GM19025 (cell line): ENCODE measurements at regions not wholly inside any gene's neighbourhood (a gene's known extent, or its start where the extent isn't known, plus 50 kb on each side); places are given as distances from the start of the nearest gene placed in this dataset.
"Not testable (repeated sequence)": the region's sequence is repeated elsewhere in the genome, so short reads cannot be mapped to it uniquely, and the experiment has no call there.

Experiments
- ATAC-seq: cut with Tn5 transposase; IDR thresholded peaks from one replicate; pipeline ENCODE4 v1.9.1; 2021; ENCODE audit warnings: mild to moderate bottlenecking, low read depth, moderate library complexity; ENCODE audit not compliant: unreplicated experiment

DNA sequence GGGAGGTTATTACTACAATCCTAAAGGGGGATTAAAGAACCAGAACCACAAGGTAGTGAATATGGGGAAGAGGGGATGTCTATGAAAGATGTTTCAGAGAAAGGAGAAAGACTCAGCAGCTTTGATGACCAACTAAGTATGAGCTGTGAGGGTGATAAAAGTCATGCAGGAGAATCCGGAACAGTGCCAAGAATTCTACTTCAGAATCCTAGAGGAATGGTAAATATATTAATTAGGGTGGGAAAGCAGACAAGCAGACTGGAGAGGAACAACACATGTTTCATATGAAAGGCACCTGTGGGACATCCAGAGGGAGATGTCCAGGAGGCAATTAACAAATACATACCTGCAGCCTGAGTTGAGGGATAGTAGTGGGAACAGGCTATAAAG is 642.2 kb upstream of the DIPK2B start:
- no peak for ATAC-seq

DNA sequence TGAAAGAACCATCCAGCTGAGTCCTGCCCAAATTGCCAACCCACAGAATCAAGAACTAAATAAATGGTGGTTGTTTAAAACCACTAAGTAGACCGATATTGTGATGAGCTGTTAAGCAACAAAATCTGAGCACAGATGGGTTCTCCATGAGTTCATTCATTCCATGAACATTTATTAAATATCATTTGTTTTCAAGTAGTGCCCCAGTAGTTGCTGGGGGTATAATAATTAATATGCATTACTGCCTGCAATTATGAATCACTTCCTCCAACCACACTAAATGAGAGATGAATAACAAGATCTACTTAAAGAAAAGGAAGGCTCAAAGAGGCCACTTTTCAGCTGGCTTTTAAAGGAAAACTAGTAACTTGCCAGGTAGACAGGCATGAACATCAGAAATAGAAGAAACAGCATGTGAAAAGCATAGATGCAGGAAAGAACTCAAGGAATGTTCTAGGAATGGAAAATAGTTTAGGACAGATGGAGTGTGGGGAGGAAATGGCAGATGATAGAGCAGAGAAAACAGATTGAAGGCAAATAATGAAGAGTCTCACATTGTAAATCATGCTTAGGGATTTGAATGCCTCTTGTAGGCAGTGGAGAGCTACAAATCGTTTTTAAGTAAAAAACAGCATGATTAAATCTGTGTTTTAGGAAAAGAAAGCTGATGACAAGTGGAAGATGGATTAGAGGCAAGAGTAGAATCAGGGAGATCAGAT is 641.7 kb upstream of the DIPK2B start:
- no peak for ATAC-seq

- ATAC-seq, result no peak
Measured at GRCh38 chrX:45840411-45840950, 639.8 kb upstream of the DIPK2B start.

GRCh38 chrX:45830343-45830742 is 629.7 kb upstream of the DIPK2B start:
- no peak for ATAC-seq

DNA sequence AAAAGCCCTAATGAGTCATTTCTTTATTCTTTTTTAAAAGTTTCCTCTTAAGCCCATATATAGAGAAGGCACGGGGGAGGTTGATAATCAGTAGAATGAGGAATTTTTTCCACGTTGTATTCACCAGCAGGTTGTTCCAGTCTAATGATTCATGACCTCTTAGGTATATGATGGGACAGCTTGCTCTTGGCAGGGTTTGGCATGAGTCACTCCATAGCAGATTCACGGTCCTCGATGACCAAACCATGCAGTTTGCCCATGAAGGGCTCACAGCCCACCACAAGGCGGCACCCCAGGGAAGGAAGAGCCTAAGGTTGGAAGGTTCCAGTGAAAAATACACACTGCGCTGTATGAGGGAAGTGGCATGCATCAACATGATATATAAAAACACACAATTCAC is 623.8 kb upstream of the DIPK2B start:
- no peak for ATAC-seq

GRCh38 chrX:45823536-45823935 is 622.9 kb upstream of the DIPK2B start:
- no peak for ATAC-seq

DNA sequence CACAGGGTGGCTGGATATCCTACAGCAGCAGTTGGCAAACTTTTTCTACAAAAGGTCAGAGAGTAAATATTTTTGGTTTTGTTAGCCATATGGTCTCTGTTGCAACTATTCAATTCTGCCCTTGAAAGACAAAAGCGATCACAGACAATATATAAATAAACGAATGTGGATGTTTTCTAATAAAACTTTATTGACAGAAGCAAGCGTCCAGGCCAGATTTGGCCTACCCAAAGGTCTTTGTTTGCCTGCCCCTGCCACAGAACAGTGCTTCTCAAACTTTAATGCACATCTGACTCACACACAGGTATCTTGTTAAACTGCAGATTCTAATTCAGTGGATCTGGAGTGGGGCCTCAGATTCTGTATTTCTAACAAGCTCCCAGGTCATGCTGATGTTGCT is 621.4 kb upstream of the DIPK2B start:
- no peak for ATAC-seq

GRCh38 chrX:45818913-45819312 is 618.2 kb upstream of the DIPK2B start:
- ATAC-seq, result no peak

DNA sequence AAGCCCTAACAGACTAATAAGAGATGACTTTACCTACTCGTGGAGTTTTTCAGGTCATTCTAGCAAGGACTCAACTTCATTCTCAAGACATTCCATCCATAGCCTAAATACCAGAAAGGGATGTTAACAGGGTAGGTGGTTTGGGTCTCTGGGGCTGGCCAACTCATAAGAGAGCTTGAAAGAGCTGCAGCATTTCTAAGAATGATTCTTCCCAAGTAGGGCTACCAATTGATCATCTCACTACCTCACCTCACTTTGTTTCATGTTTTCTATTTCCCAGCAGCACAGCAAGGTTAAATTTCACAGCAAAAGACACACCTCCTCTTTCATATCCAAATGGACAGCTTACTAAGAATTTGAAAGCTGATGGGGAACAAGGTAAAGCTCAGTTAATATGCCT is 614.8 kb upstream of the DIPK2B start:
- no peak for ATAC-seq

- no peak for ATAC-seq
Measured at GRCh38 chrX:45811326-45811725, 610.6 kb upstream of the DIPK2B start.

DNA sequence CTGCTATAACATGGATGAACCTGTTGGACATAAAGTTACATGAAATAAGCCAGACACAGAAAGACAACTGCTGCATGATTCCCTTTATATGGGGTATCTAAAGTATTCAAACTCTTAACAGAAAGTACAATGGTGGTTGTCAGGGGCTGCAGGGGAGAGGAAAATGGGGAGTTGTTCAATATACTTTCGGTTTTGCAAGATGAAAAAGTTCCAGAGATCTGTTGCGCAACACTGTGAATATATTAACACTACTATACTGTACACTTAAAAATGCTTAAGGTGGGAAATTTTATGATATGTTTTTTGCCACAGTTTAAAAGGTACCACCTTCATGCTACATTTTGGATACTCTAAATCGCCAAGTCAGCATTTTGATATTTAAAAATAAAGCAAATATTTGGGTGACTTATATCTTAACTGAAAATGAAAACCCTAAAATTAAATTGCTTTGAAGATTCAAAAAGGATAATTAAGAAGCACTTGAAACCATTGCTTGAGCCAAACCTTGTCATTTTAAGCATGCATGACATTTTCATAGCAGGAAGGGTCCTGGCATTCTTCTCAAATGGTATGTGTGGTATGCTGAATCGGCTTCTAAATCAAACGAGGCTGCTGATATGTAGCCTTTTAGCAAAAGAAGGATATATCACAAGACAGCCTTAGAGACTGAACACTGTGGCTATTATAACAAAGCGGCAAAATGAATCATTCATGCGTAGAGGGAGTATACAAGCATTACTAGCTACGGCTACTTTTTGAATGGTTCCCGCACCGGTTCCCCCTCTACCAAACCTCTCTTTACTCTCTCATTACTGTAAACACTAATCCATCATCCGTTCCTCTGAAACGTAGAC is 607.1 kb upstream of the DIPK2B start:
- no peak for ATAC-seq

- peak; percentile 65 for ATAC-seq
Measured at GRCh38 chrX:45806410-45807121, 605.9 kb upstream of the DIPK2B start.

DNA sequence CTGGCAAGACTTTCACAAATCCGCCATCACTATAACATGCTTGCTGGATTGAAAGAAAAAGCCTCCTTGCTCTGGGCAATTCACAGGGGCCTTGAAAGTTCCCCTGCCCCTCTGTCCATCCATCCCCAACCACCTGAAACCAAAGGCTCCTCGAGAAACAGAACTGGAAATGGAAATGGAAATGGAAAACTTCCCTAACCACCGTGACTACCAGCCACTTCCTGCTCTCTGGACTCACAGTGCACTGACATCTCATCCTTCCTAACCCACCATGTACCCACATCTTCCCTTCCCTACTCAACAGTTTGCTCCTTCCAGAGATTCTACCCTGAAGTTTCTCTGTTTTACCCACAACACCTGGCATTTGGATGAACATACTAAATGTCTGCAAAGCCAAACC is 603.6 kb upstream of the DIPK2B start:
- no peak for ATAC-seq

GRCh38 chrX:45803383-45803921 is 602.8 kb upstream of the DIPK2B start:
- no peak for ATAC-seq

DNA sequence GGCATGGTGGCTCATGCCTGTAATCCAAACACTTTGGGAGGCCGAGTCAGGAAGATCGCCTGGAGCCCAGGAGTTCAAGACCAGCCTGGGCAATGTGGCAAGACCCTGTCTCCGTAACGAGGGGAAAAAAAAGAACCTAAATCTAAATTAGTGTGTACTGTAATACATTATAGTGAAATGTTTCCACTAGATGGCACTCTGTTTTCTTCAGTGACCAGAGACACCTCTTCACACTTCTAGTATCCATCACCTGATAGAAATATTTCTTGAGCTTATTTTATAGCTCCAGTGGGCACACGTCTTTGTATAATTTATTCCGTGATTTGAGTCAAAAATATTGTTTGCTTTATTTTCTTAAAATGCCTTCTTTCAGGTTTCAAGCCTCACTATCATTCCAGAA is 600.9 kb upstream of the DIPK2B start:
- no peak for ATAC-seq

GRCh38 chrX:45800746-45801453 is 600.2 kb upstream of the DIPK2B start:
- ATAC-seq, result not testable (repeated sequence)

GRCh38 chrX:45799576-45799975 is 598.9 kb upstream of the DIPK2B start:
- no peak for ATAC-seq

DNA sequence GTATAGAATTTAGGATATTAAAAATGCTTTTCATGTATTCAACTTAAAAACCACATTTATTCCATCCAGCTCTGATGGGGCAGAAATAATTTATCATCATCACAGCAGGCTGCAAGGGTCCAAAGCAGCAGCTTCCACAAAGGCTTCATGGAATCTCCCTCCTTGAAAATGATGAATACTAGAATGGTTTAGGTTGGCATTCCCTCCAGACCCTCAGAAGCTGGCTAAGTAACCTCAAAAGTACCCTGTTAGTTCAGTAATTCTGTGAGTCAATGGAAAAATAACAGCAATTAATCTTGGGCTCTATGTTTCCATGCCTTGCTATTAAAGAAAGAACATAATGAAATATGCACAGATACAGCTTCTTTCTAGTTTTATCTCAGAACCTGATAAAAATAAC is 594.9 kb upstream of the DIPK2B start:
- no peak for ATAC-seq

DNA sequence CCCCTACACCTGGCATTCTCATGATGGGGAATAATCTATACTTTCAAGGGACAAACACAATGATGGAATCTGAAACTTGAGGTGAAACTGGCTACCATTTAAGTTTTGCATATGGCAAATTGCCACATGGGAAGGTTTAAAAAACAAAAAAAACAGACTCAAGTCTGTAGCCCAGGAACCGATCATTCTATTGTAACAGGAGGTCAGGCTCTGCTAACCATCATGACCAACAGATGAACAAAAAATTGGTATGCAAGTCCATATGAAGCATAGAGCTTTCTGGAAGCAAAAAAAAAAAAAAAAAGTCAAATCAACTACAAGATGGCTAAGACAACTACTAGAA is 594.3 kb upstream of the DIPK2B start:
- ATAC-seq, result no peak

DNA sequence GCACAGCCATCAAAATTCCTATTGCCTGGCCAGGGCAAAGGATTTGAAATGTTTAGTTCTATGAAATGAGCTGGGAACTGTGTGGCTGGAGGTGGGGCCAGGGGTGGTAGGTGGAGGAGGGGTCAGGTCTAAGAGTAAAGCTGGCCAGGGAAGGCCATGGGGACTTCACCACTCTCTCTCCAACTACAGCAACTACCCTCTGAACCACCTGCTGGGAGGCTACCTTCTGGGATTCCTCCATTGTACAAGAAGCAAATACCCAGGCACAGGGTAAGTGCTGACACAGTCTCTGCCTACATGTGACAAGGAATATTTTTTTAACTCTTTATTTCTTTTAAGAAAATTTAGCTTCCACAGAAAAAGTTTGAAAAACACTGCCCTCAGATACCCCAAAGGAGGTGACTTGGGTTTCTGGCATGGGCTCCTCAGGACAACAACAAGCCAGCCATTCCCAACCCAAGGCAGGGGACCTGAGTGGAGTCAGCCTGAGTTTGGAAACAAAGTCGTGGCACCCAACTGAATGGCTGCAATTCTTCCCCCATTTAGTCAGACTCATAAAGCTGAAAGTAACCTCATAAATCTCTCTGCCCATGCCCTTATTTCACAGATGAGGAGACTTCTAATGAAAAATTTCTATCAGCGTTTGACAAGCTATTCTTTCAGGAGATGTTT is 593.8 kb upstream of the DIPK2B start:
- no peak for ATAC-seq
